GM12891 (cell line): ENCODE measurements at regions not wholly inside any gene's neighbourhood (a gene's known extent, or its start where the extent isn't known, plus 50 kb on each side); places are given as distances from the start of the nearest gene placed in this dataset.

ENCODE experiments used
- POLR2A ChIP-seq: IDR thresholded peaks from 2 replicates; pipeline ENCODE4 v1.6.1; 2011; ENCODE audit warnings: low read depth, low read length, control low read depth
- POLR2AphosphoS5 ChIP-seq: IDR thresholded peaks from 2 replicates; pipeline ENCODE4 v1.6.1; 2011; ENCODE audit warnings: low read depth, low read length, control low read depth
- POU2F2 ChIP-seq: IDR thresholded peaks from 2 replicates; pipeline ENCODE4 v1.6.1; 2011; ENCODE audit warnings: low read depth, mild to moderate bottlenecking, control low read depth, low read length, moderate library complexity
- SPI1 ChIP-seq: IDR thresholded peaks from 2 replicates; pipeline ENCODE4 v1.6.1; 2011; ENCODE audit warnings: low read depth, low read length, control low read depth
- TAF1 ChIP-seq: IDR thresholded peaks from 2 replicates; pipeline ENCODE4 v1.6.1; 2011; ENCODE audit warnings: low read depth, low read length, control low read depth

DNA sequence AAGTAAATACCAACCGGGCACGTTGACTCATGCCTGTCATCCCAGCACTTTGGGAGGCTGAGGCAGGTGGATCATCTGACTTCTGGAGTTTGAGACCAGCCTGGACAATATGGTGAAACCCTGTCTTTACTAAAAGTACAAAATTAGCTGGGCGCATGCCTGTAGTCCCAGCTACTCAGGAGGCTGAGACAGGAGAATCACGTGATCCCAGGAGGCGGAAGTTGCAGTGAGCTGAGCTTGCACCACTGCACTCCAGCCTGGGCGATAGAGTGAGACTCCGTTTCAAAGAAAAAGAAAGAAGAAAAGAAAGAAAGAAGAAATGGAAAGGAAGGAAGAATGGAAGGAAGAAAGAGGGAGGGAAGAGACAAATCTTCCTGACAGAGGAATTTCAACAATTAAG is 108.7 kb downstream of the AHSP start:
- TF ChIP-seq TAF1: no peak
- no peak for TF ChIP-seq POLR2A
- TF ChIP-seq POLR2AphosphoS5: no peak
- no peak for TF ChIP-seq SPI1
- no peak for TF ChIP-seq POU2F2
